GM12891 (cell line): ENCODE measurements at regions not wholly inside any gene's neighbourhood (a gene's known extent, or its start where the extent isn't known, plus 50 kb on each side); places are given as distances from the start of the nearest gene placed in this dataset.

Experiments used
- PAX5 ChIP-seq: IDR thresholded peaks from 2 replicates; pipeline ENCODE4 v1.6.1; 2011; ENCODE audit warnings: low read length, moderate library complexity, mild to moderate bottlenecking; ENCODE audit not compliant: insufficient read depth, severe bottlenecking
- POLR2A ChIP-seq: IDR thresholded peaks from 2 replicates; pipeline ENCODE4 v1.6.1; 2011; ENCODE audit warnings: low read depth, low read length, control low read depth
- POLR2AphosphoS5 ChIP-seq: IDR thresholded peaks from 2 replicates; pipeline ENCODE4 v1.6.1; 2011; ENCODE audit warnings: low read depth, low read length, control low read depth
- POU2F2 ChIP-seq: IDR thresholded peaks from 2 replicates; pipeline ENCODE4 v1.6.1; 2011; ENCODE audit warnings: low read depth, mild to moderate bottlenecking, control low read depth, low read length, moderate library complexity
- SPI1 ChIP-seq: IDR thresholded peaks from 2 replicates; pipeline ENCODE4 v1.6.1; 2011; ENCODE audit warnings: low read depth, low read length, control low read depth
- TAF1 ChIP-seq: IDR thresholded peaks from 2 replicates; pipeline ENCODE4 v1.6.1; 2011; ENCODE audit warnings: low read depth, low read length, control low read depth

- TF ChIP-seq SPI1 (no peak), POLR2A (no peak), POLR2AphosphoS5 (no peak), TAF1 (no peak), PAX5 (no peak), POU2F2 (no peak)
Measured at GRCh38 chr3:117543521-117543920, 833.9 kb downstream of the TUSC7 start.
